Activated T-cell treated with anti-CD3 and anti-CD28 coated beads for 1 hour (primary cell): ENCODE measurements at regions not wholly inside any gene's neighbourhood (a gene's known extent, or its start where the extent isn't known, plus 50 kb on each side); places are given as distances from the start of the nearest gene placed in this dataset.

Source experiments
- DNase-seq: peaks from one replicate; pipeline ENCODE4 v3.0.0-alpha.2; 2020; ENCODE audit warnings: low read depth

GRCh38 chr9:99327667-99328066 is 105.6 kb downstream of the SEC61B start:
- DNase-seq: no peak

GRCh38 chr9:99335280-99335679 is 113.2 kb downstream of the SEC61B start:
- no peak for DNase-seq

GRCh38 chr9:99336005-99336404 is 113.9 kb downstream of the SEC61B start:
- DNase-seq: no peak

- no peak for DNase-seq
Measured at GRCh38 chr9:99336531-99336930, 114.4 kb downstream of the SEC61B start.

- DNase-seq: no peak
Measured at GRCh38 chr9:99340281-99340680, 118.2 kb downstream of the SEC61B start.

- DNase-seq: no peak
Measured at GRCh38 chr9:99341686-99342085, 119.6 kb downstream of the SEC61B start.

- no peak for DNase-seq
Measured at GRCh38 chr9:99345451-99345850, 123.4 kb downstream of the SEC61B start.

GRCh38 chr9:99345942-99346341 is 123.9 kb downstream of the SEC61B start:
- DNase-seq: no peak

- DNase-seq: no peak
Measured at GRCh38 chr9:99347568-99347967, 125.5 kb downstream of the SEC61B start.

- no peak for DNase-seq
Measured at GRCh38 chr9:99348289-99348688, 126.2 kb downstream of the SEC61B start.

GRCh38 chr9:99349870-99350269 is 127.8 kb downstream of the SEC61B start:
- no peak for DNase-seq

- no peak for DNase-seq
Measured at GRCh38 chr9:99350461-99350860, 128.4 kb downstream of the SEC61B start.

GRCh38 chr9:99351647-99352046 is 129.6 kb downstream of the SEC61B start:
- no peak for DNase-seq

GRCh38 chr9:99352826-99353225 is 130.7 kb downstream of the SEC61B start:
- DNase-seq: no peak

GRCh38 chr9:99353408-99353807 is 131.3 kb downstream of the SEC61B start:
- DNase-seq: no peak

- DNase-seq: no peak
Measured at GRCh38 chr9:99354104-99354503, 132.0 kb downstream of the SEC61B start.

- DNase-seq: no peak
Measured at GRCh38 chr9:99356512-99356971, 134.5 kb downstream of the SEC61B start.

- no peak for DNase-seq
Measured at GRCh38 chr9:99357575-99357974, 135.5 kb downstream of the SEC61B start.

GRCh38 chr9:99358668-99359067 is 136.6 kb downstream of the SEC61B start:
- DNase-seq: no peak

- no peak for DNase-seq
Measured at GRCh38 chr9:99359336-99359735, 137.3 kb downstream of the SEC61B start.

GRCh38 chr9:99360026-99360425 is 137.9 kb downstream of the SEC61B start:
- DNase-seq: no peak

- DNase-seq: no peak
Measured at GRCh38 chr9:99361817-99362216, 139.7 kb downstream of the SEC61B start.

GRCh38 chr9:99362321-99362720 is 140.2 kb downstream of the SEC61B start:
- DNase-seq: no peak

GRCh38 chr9:99363509-99363908 is 141.4 kb downstream of the SEC61B start:
- no peak for DNase-seq
